ENCODE measurements at regions not wholly inside any gene's neighbourhood (a gene's known extent, or its start where the extent isn't known, plus 50 kb on each side); places are given as distances from the start of the nearest gene placed in this dataset.

DNA sequence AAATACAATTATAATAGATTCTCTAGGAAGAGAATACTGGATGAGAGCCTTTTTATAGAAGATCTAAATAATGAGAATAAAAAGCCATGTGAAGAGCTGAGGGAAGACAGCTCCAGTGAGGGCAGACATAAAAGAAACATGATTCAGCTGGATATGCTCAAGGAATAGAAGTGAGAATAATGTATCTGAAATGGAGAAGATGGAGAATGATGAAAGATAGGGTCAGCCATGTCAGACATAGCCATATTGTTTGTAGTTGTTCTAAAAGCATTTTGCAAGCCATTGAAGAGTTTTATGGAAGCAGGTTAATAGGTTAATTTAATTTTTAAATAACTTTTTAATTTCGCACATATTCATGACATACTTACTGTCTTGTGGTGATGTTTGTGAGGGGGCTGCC is 713.5 kb upstream of the ARPP21 start:
- DNase-seq (ENCODE audit: low read depth, low spot score) (no peak), FAIRE-seq (no peak)
- Histone ChIP-seq H3K9me3 (ENCODE audit: control insufficient read depth, low read depth, low read length) (no peaks in the 10 kb centered on the region), H3K4me3 (ENCODE audit: control insufficient read depth in 2 of 3, extremely low read depth in 1 of 3, insufficient read depth in 2 of 3, low read depth in 1 of 3, low read length in 3 of 3) (no peak overlapping the region), H3K79me2 (ENCODE audit: control insufficient read depth, insufficient read depth, low read length) (no peaks in the 10 kb centered on the region), H4K20me1 (ENCODE audit: control insufficient read depth, extremely low read depth, insufficient read depth, low read length) (no peaks in the 10 kb centered on the region), H3K9ac (ENCODE audit: control insufficient read depth, extremely low read depth, insufficient read depth, low read length) (no peak overlapping the region), H3K4me1 (ENCODE audit: control insufficient read depth, extremely low read depth, insufficient read depth, low read length) (no peaks in the 10 kb centered on the region), H3K27ac (ENCODE audit: control insufficient read depth, insufficient read depth, low read length) (no peak overlapping the region), H3K4me2 (ENCODE audit: control insufficient read depth, extremely low read depth, insufficient read depth, low read depth, low read length) (no peak overlapping the region), H3K9me1 (ENCODE audit: control insufficient read depth, extremely low read depth, insufficient read depth, low read length) (no peaks in the 10 kb centered on the region), H3K27me3 (ENCODE audit: control insufficient read depth, extremely low read depth, insufficient read depth, low read length) (no peaks in the 10 kb centered on the region), H2AFZ (ENCODE audit: control insufficient read depth, low read length) (no peak overlapping the region), H3K36me3 (ENCODE audit: control insufficient read depth in 2 of 2, extremely low read depth in 1 of 2, insufficient read depth in 2 of 2, low read length in 2 of 2) (no peaks in the 10 kb centered on the region)
- TF ChIP-seq, protein P1, sequence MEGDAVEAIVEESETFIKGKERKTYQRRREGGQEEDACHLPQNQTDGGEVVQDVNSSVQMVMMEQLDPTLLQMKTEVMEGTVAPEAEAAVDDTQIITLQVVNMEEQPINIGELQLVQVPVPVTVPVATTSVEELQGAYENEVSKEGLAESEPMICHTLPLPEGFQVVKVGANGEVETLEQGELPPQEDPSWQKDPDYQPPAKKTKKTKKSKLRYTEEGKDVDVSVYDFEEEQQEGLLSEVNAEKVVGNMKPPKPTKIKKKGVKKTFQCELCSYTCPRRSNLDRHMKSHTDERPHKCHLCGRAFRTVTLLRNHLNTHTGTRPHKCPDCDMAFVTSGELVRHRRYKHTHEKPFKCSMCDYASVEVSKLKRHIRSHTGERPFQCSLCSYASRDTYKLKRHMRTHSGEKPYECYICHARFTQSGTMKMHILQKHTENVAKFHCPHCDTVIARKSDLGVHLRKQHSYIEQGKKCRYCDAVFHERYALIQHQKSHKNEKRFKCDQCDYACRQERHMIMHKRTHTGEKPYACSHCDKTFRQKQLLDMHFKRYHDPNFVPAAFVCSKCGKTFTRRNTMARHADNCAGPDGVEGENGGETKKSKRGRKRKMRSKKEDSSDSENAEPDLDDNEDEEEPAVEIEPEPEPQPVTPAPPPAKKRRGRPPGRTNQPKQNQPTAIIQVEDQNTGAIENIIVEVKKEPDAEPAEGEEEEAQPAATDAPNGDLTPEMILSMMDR (optimal IDR thresholded peaks at IDR 0.05 in 1 of 3, IDR thresholded peaks at IDR 0.05 in 1 of 3, conservative IDR thresholded peaks at IDR 0.05 in 1 of 3; ENCODE audit: extremely low read depth in 1 of 3, insufficient read depth in 2 of 3, low read length in 3 of 3), result no peak
- no peak for TF ChIP-seq EZH2 (IDR thresholded peaks at IDR 0.05; ENCODE audit: low read length)
- dilution Hi-C loops (cut with MboI; ENCODE audit: extremely low pct_ligation_motif_present, low sequenced_read_pairs), result no loop called here

DNA sequence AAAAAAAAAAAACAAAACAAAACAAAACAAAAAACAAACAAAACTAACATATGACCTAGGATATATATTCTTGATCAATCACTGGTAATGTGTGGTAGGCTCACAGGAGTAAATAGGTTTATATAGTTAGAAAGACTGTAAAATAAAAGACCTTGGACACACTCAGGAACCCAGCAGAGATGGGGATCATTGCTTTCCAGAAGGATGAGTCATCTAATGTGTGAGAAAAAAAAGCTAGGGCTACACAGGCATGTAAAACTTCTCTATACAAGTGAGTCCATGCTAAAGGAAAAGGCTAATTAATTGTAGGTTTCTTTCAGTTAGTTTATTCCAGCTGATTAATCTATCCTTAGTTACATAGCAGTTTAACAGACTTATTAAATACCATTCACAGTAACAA is 710.3 kb upstream of the ARPP21 start:
- DNase-seq (ENCODE audit: low read depth, low spot score) (no peak), FAIRE-seq (no peak)
- Histone ChIP-seq H3K4me1 (ENCODE audit: control insufficient read depth, extremely low read depth, insufficient read depth, low read length) (no peaks in the 10 kb centered on the region), H3K4me2 (ENCODE audit: control insufficient read depth, extremely low read depth, insufficient read depth, low read depth, low read length) (no peak overlapping the region), H3K27me3 (ENCODE audit: control insufficient read depth, extremely low read depth, insufficient read depth, low read length) (no peaks in the 10 kb centered on the region), H3K36me3 (ENCODE audit: control insufficient read depth in 2 of 2, extremely low read depth in 1 of 2, insufficient read depth in 2 of 2, low read length in 2 of 2) (no peaks in the 10 kb centered on the region), H3K9me1 (ENCODE audit: control insufficient read depth, extremely low read depth, insufficient read depth, low read length) (no peaks in the 10 kb centered on the region), H3K4me3 (ENCODE audit: control insufficient read depth in 2 of 3, extremely low read depth in 1 of 3, insufficient read depth in 2 of 3, low read depth in 1 of 3, low read length in 3 of 3) (no peak overlapping the region), H3K9me3 (ENCODE audit: control insufficient read depth, low read depth, low read length) (no peaks in the 10 kb centered on the region), H4K20me1 (ENCODE audit: control insufficient read depth, extremely low read depth, insufficient read depth, low read length) (no peaks in the 10 kb centered on the region), H3K9ac (ENCODE audit: control insufficient read depth, extremely low read depth, insufficient read depth, low read length) (no peak overlapping the region), H2AFZ (ENCODE audit: control insufficient read depth, low read length) (no peak overlapping the region), H3K79me2 (ENCODE audit: control insufficient read depth, insufficient read depth, low read length) (no peaks in the 10 kb centered on the region), H3K27ac (ENCODE audit: control insufficient read depth, insufficient read depth, low read length) (no peak overlapping the region)
- TF ChIP-seq, protein P1 (optimal IDR thresholded peaks at IDR 0.05 in 1 of 3, IDR thresholded peaks at IDR 0.05 in 1 of 3, conservative IDR thresholded peaks at IDR 0.05 in 1 of 3; ENCODE audit: extremely low read depth in 1 of 3, insufficient read depth in 2 of 3, low read length in 3 of 3), result no peak
- TF ChIP-seq EZH2 (IDR thresholded peaks at IDR 0.05; ENCODE audit: low read length), result no peak
- dilution Hi-C loops (cut with MboI; ENCODE audit: extremely low pct_ligation_motif_present, low sequenced_read_pairs), result no loop called here

All from keratinocyte (primary cell).